ENCODE measurements at regions not wholly inside any gene's neighbourhood (a gene's known extent, or its start where the extent isn't known, plus 50 kb on each side); places are given as distances from the start of the nearest gene placed in this dataset.

- TF ChIP-seq CTCF (IDR thresholded peaks at IDR 0.05) = no peak
- TF ChIP-seq POLR2A (IDR thresholded peaks at IDR 0.05) = no peak
Observed at GRCh38 chr5:175015028-175015685, 290.8 kb downstream of the MSX2 start.

All from esophagus squamous epithelium (tissue), 4 donors.